H9 (cell line): ENCODE measurements at regions not wholly inside any gene's neighbourhood (a gene's known extent, or its start where the extent isn't known, plus 50 kb on each side); places are given as distances from the start of the nearest gene placed in this dataset.

Source experiments
- DNase-seq: peaks from one replicate; pipeline ENCODE4 v3.0.0-alpha.2; 2017
- H2AFZ ChIP-seq: one replicate; pipeline ENCODE4 v1.6.1; 2013; ENCODE audit warnings: mild to moderate bottlenecking, low read length, control low read depth, moderate library complexity
- H2AK5ac ChIP-seq: 2 replicates; pipeline ENCODE4 v1.6.1; 2013; ENCODE audit warnings: low read length, control low read depth, mixed read lengths; ENCODE audit not compliant: insufficient read length
- H2BK120ac ChIP-seq: one replicate; pipeline ENCODE4 v1.6.1; 2013; ENCODE audit warnings: low read depth, mild to moderate bottlenecking, low read length, control low read depth, inconsistent platforms; ENCODE audit not compliant: poor library complexity, severe bottlenecking
- H2BK12ac ChIP-seq: 2 replicates; pipeline ENCODE4 v1.6.1; 2013; ENCODE audit warnings: low read length, control low read depth, mixed read lengths, low read depth; ENCODE audit not compliant: insufficient read length
- H2BK15ac ChIP-seq: 2 replicates; pipeline ENCODE4 v1.6.1; 2013; ENCODE audit warnings: low read depth, low read length, control low read depth
- H2BK20ac ChIP-seq: one replicate; pipeline ENCODE4 v1.6.1; 2013; ENCODE audit warnings: low read depth, mild to moderate bottlenecking, low read length, control low read depth, inconsistent platforms; ENCODE audit not compliant: poor library complexity, severe bottlenecking
- H2BK5ac ChIP-seq: 2 replicates; pipeline ENCODE4 v1.6.1; 2013; ENCODE audit warnings: low read length, control low read depth, mixed read lengths; ENCODE audit not compliant: insufficient read length
- H3K14ac ChIP-seq: 2 replicates; pipeline ENCODE4 v1.6.1; 2013; ENCODE audit warnings: low read length, control low read depth; ENCODE audit not compliant: insufficient read depth
- H3K18ac ChIP-seq: 2 replicates; pipeline ENCODE4 v1.6.1; 2013; ENCODE audit warnings: low read depth, mild to moderate bottlenecking, mixed read lengths, low read length, control low read depth; ENCODE audit not compliant: insufficient read length
- H3K23ac ChIP-seq: 2 replicates; pipeline ENCODE4 v1.6.1; 2013; ENCODE audit warnings: low read length, control low read depth, mixed read lengths, low read depth; ENCODE audit not compliant: insufficient read length
- H3K23me2 ChIP-seq: 2 replicates; pipeline ENCODE4 v1.6.1; 2013; ENCODE audit warnings: low read depth, mild to moderate bottlenecking, mixed read lengths, low read length, control low read depth; ENCODE audit not compliant: insufficient read length, poor library complexity, severe bottlenecking
- H3K27ac ChIP-seq: 2 replicates; pipeline ENCODE4 v1.5.1; 2013; ENCODE audit warnings: low read length, control low read depth, mixed read lengths, low read depth; ENCODE audit not compliant: insufficient read length
- H3K27me3 ChIP-seq: 2 replicates; pipeline ENCODE4 v1.6.1; 2013; ENCODE audit warnings: low read length, control low read depth, inconsistent platforms; ENCODE audit not compliant: insufficient read depth
- H3K4ac ChIP-seq: 2 replicates; pipeline ENCODE4 v1.6.1; 2013; ENCODE audit warnings: low read depth, mild to moderate bottlenecking, control low read depth, inconsistent platforms, low read length, moderate library complexity
- H3K4me1 ChIP-seq: 2 replicates; pipeline ENCODE4 v1.6.1; 2013; ENCODE audit warnings: low read length, control low read depth, inconsistent platforms; ENCODE audit not compliant: insufficient read depth
- H3K4me2 ChIP-seq: 2 replicates; pipeline ENCODE4 v1.6.1; 2013; ENCODE audit warnings: low read length, control low read depth, mixed read lengths; ENCODE audit not compliant: insufficient read length, insufficient read depth
- H3K56ac ChIP-seq: 2 replicates; pipeline ENCODE4 v1.6.1; 2013; ENCODE audit warnings: low read depth, mild to moderate bottlenecking, mixed read lengths, low read length, control low read depth; ENCODE audit not compliant: insufficient read length
- H3K79me1 ChIP-seq: 2 replicates; pipeline ENCODE4 v1.6.1; 2013; ENCODE audit warnings: low read depth, mild to moderate bottlenecking, moderate library complexity, low read length, control low read depth, inconsistent platforms; ENCODE audit not compliant: insufficient read depth, poor library complexity, severe bottlenecking
- H3K79me2 ChIP-seq: 2 replicates; pipeline ENCODE4 v1.6.1; 2013; ENCODE audit warnings: low read length, control low read depth, inconsistent platforms; ENCODE audit not compliant: insufficient read depth
- H3K9ac ChIP-seq: 2 replicates; pipeline ENCODE4 v1.6.1; 2013; ENCODE audit warnings: low read length, control low read depth, mixed read lengths; ENCODE audit not compliant: insufficient read length; ENCODE audit errors: extremely low read depth
- H3K9me3 ChIP-seq: one replicate; pipeline ENCODE4 v1.6.1; 2013; ENCODE audit warnings: low read depth, low read length, inconsistent platforms; ENCODE audit not compliant: control insufficient read depth
- H3T11ph ChIP-seq: one replicate; pipeline ENCODE4 v1.6.1; 2013; ENCODE audit warnings: mild to moderate bottlenecking, low read length, control low read depth, inconsistent platforms
- H4K20me1 ChIP-seq: one replicate; pipeline ENCODE4 v1.6.1; 2013; ENCODE audit not compliant: control insufficient read depth, insufficient read length, insufficient read depth
- H4K5ac ChIP-seq: 2 replicates; pipeline ENCODE4 v1.6.1; 2013; ENCODE audit warnings: low read depth, mild to moderate bottlenecking, mixed read lengths, low read length, control low read depth; ENCODE audit not compliant: insufficient read length
- H4K8ac ChIP-seq: replicated peaks from 2 replicates; pipeline ENCODE4 v1.6.1; 2013; ENCODE audit warnings: low read length, control low read depth, mixed read lengths, low read depth; ENCODE audit not compliant: insufficient read length
- H4K91ac ChIP-seq: 2 replicates; pipeline ENCODE4 v1.6.1; 2013; ENCODE audit warnings: low read depth, mild to moderate bottlenecking, moderate library complexity, mixed read lengths, low read length, control low read depth; ENCODE audit not compliant: insufficient read length
- H3K27ac Mint-ChIP-seq, 3 experiments: 2 replicates in 2 of 3; 3 replicates in 1 of 3; pipeline ENCODE4 v1.8.0; 2020 to 2021; ENCODE audit warnings: mixed read lengths in 3 of 3, mild to moderate bottlenecking in 1 of 3, moderate library complexity in 1 of 3
- H3K27me3 Mint-ChIP-seq: 2 replicates; pipeline ENCODE4 v1.8.0; 2021; ENCODE audit warnings: low read depth, mild to moderate bottlenecking, moderate library complexity, mixed read lengths
- H3K36me3 Mint-ChIP-seq, 3 experiments: 2 replicates in 2 of 3; 3 replicates in 1 of 3; pipeline ENCODE4 v1.8.0; 2020 to 2021; ENCODE audit warnings: low read depth in 3 of 3, mixed read lengths in 3 of 3; ENCODE audit not compliant: insufficient read depth in 1 of 3
- H3K4me1 Mint-ChIP-seq, 2 experiments: 2 replicates each; pipeline ENCODE4 v1.8.0; 2020; ENCODE audit warnings: mixed read lengths in 2 of 2
- H3K4me3 Mint-ChIP-seq, 2 experiments: 2 replicates in 1 of 2; 3 replicates in 1 of 2; pipeline ENCODE4 v1.8.0; 2020 to 2021; ENCODE audit warnings: mild to moderate bottlenecking in 2 of 2, mixed read lengths in 2 of 2, moderate library complexity in 1 of 2
- H3K9me3 Mint-ChIP-seq, 2 experiments: 2 replicates in 1 of 2; 3 replicates in 1 of 2; pipeline ENCODE4 v1.8.0; 2020; ENCODE audit warnings: mild to moderate bottlenecking in 2 of 2, mixed read lengths in 2 of 2, moderate library complexity in 1 of 2
- CTCF ChIP-seq: fragments of 200-600 bp; sonication (generic); conservative IDR thresholded peaks from 3 replicates; pipeline ENCODE4 v1.8.0; 2021; ENCODE audit warnings: antibody characterized with exemption, mild to moderate bottlenecking
- WGBS: extraction: QIAGEN DNeasy Blood & Tissue Kit; methylation state at CpG from one replicate; pipeline ENCODE4 v1.1.7; 2013; ENCODE audit warnings: missing lambda C conversion rate, low lambda C conversion rate, mixed read lengths; ENCODE audit not compliant: insufficient read length; ENCODE audit errors: extremely low coverage; 5-methylcytosine and 5-hydroxymethylcytosine counted together

GRCh38 chr3:117356091-117356705, 646.6 kb downstream of the TUSC7 start:
- Histone ChIP-seq H2BK15ac (no peak overlapping the region), H3K14ac (no peak overlapping the region), H3K56ac (no peak overlapping the region), H4K91ac (no peak overlapping the region), H3K4ac (no peak overlapping the region), H3K9ac (no peak overlapping the region), H2AK5ac (no peak overlapping the region), H3K27me3 (no peaks in the 10 kb centered on the region), H4K5ac (no peak overlapping the region), H3K27ac (no peak overlapping the region), H4K8ac (no peak overlapping the region), H3K79me1 (no peaks in the 10 kb centered on the region), H2BK120ac (no peak overlapping the region), H3K4me1 (peaks cover 2% of the 10 kb centered on the region; the same call in 1 of the 2 replicates), H3K4me2 (no peak overlapping the region), H3K9me3 (no peaks in the 10 kb centered on the region), H3K79me2 (no peaks in the 10 kb centered on the region), H2BK20ac (no peak overlapping the region), H2AFZ (no peak overlapping the region), H3T11ph (no peak overlapping the region), H3K23ac (no peak overlapping the region), H2BK12ac (no peak overlapping the region), H3K18ac (no peak overlapping the region), H4K20me1 (no peaks in the 10 kb centered on the region), H3K23me2 (no peaks in the 10 kb centered on the region), H2BK5ac (no peak overlapping the region)
- DNase-seq: no peak
- Mint-ChIP-seq H3K4me1 (peaks cover 40 to 47% of the 10 kb centered on the region in 2 experiments), H3K4me3 (peak overlapping the region; percentile 20 to 29; a peak in 3 of 5 replicates), H3K36me3 (peaks cover 9 to 19% (median 14%) of the 10 kb centered on the region in 3 experiments), H3K27ac (peak overlapping the region; percentile 76 to 85 (median 79); a peak in 4 of 7 replicates), H3K9me3 (peaks cover 10% of the 10 kb centered on the region in 2 experiments), H3K27me3 (no peaks in the 10 kb centered on the region; the same call in none of the 2 replicates)
- WGBS: no CpG with 5 or more reads among the region's 4 CpGs
- no peak for TF ChIP-seq CTCF
